K562 (cell line): ENCODE measurements at regions not wholly inside any gene's neighbourhood (a gene's known extent, or its start where the extent isn't known, plus 50 kb on each side); places are given as distances from the start of the nearest gene placed in this dataset.

Experiments used
- ATAC-seq: fragments of 200-7000 bp; cut with Tn5 transposase; 3 replicates; pipeline ENCODE4 v1.9.1; 2020; ENCODE audit warnings: moderate library complexity
- BruUV-seq: library from RNA; stranded (reverse); fragments of 400-500 nt; replicated peaks from 2 replicates; lab custom pipeline; 2021; lab: Mats Ljungman, UMichigan
- CTCF ChIA-PET: fragments of 300-600 bp; formaldehyde crosslinking; extraction: SDS; loops from one replicate; lab custom pipeline; 2021; ENCODE audit warnings: low intra/inter-chr PET ratio; lab: Yijun Ruan, JAX
- POLR2A ChIA-PET: fragments of 300-600, 350-650 bp; sonication (Branson Sonifier 250); formaldehyde crosslinking; extraction: SDS; loops from one replicate; lab custom pipeline; 2021; ENCODE audit warnings: antibody characterized with exemption, inconsistent platforms; lab: Yijun Ruan, JAX
- DNase-seq, 4 experiments: peaks; one replicate each; pipeline versions ENCODE4 v3.0.0 to v3.0.0-alpha.2; 2011 to 2018; ENCODE audit warnings: low spot score in 3 of 4, mixed read lengths in 3 of 4; ENCODE audit errors: extremely low read depth in 1 of 4
- FAIRE-seq: peaks from 2 replicates; lab custom pipeline; 2011; peaks lifted over from hg19 to GRCh38; lab: Jason Lieb, UNC
- H2AFZ ChIP-seq: 2 replicates; pipeline ENCODE4 v1.6.0; 2011; ENCODE audit warnings: low read depth, low read length, control low read depth, inconsistent platforms
- H3K27ac ChIP-seq: fragments of 200-600 bp; 3 replicates; pipeline ENCODE4 v1.8.0; 2011; ENCODE audit warnings: low read depth, mild to moderate bottlenecking, control low read depth, inconsistent platforms, low read length, moderate library complexity, mixed read lengths; ENCODE audit errors: extremely low read depth
- H3K27me3 ChIP-seq, 2 experiments: fragments of 300-600 bp in 1 of 2; 2 replicates in 1 of 2; 3 replicates in 1 of 2; pipeline versions ENCODE4 v1.6.0 to v1.8.0; 2011; ENCODE audit warnings: inconsistent platforms in 2 of 2, low read length in 2 of 2, mild to moderate bottlenecking in 1 of 2, mixed read lengths in 1 of 2, moderate library complexity in 1 of 2; ENCODE audit not compliant: control insufficient read depth in 2 of 2, insufficient read depth in 2 of 2
- H3K36me3 ChIP-seq: fragments of 300-600 bp; 3 replicates; pipeline ENCODE4 v1.8.0; 2011; ENCODE audit warnings: mild to moderate bottlenecking, low read length, inconsistent platforms; ENCODE audit not compliant: control insufficient read depth, insufficient read depth
- H3K4me1 ChIP-seq, 2 experiments: fragments of 200-600 bp in 1 of 2; replicated peaks in 1 of 2; 2 replicates in 1 of 2; 3 replicates in 1 of 2; pipeline versions ENCODE4 v1.5.1 to v1.8.0; 2011; ENCODE audit warnings: inconsistent platforms in 2 of 2, low read length in 2 of 2, mild to moderate bottlenecking in 1 of 2, mixed read lengths in 1 of 2, moderate library complexity in 1 of 2; ENCODE audit not compliant: control insufficient read depth in 2 of 2, insufficient read depth in 2 of 2
- H3K4me2 ChIP-seq: 2 replicates; pipeline ENCODE4 v1.6.1; 2011; ENCODE audit warnings: low read length, control low read depth, inconsistent platforms, mixed read lengths; ENCODE audit not compliant: insufficient read depth
- H3K4me3 ChIP-seq: fragments of 200-600 bp; sonication (generic), shearing (Covaris generic); 2 replicates; pipeline ENCODE4 v1.5.1; 2016; ENCODE audit warnings: control low read depth, inconsistent platforms
- H3K79me2 ChIP-seq: fragments of 200-600 bp; 3 replicates; pipeline ENCODE4 v1.8.0; 2011; ENCODE audit warnings: low read length, inconsistent platforms; ENCODE audit not compliant: control insufficient read depth, insufficient read depth
- H3K9ac ChIP-seq, 2 experiments: 2 replicates each; pipeline versions ENCODE4 v1.6.0 to v1.6.1; 2011; ENCODE audit warnings: low read depth in 2 of 2, low read length in 2 of 2, control low read depth in 1 of 2, inconsistent platforms in 1 of 2, mild to moderate bottlenecking in 1 of 2, mixed read lengths in 1 of 2; ENCODE audit not compliant: insufficient read depth in 1 of 2
- H3K9me1 ChIP-seq: one replicate; pipeline ENCODE4 v1.6.0; 2011; ENCODE audit warnings: inconsistent platforms, mild to moderate bottlenecking, low read length, moderate library complexity; ENCODE audit not compliant: control insufficient read depth, insufficient read depth
- H3K9me3 ChIP-seq: replicated peaks from 2 replicates; pipeline ENCODE4 v1.5.1; 2011; ENCODE audit warnings: low read depth, low read length, inconsistent platforms; ENCODE audit not compliant: control insufficient read depth, insufficient read depth
- H4K20me1 ChIP-seq: replicated peaks from 2 replicates; pipeline ENCODE4 v1.6.1; 2011; ENCODE audit warnings: low read length, inconsistent platforms, mixed read lengths; ENCODE audit not compliant: control insufficient read depth, insufficient read depth
- HMBOX1 ChIP-seq: sonication (generic); IDR thresholded peaks from 2 replicates; pipeline ENCODE4 v1.6.1; 2016
- KLF16 ChIP-seq: IDR thresholded peaks from 2 replicates; pipeline ENCODE4 v1.6.1; 2016; ENCODE audit warnings: antibody characterized with exemption
- NCOA1 ChIP-seq: fragments of 450-650 bp; IDR thresholded peaks from 2 replicates; pipeline ENCODE4 v1.6.1; 2016; ENCODE audit warnings: low read depth
- OTX1 ChIP-seq: fragments of 450-650 bp; formaldehyde crosslinking; IDR thresholded peaks from 2 replicates; pipeline ENCODE4 v1.4.0; 2022; ENCODE audit warnings: mild to moderate bottlenecking
- POLR2H ChIP-seq: IDR thresholded peaks from 2 replicates; pipeline ENCODE4 v1.6.1; 2016; ENCODE audit warnings: missing genetic modification characterization, low read depth, mild to moderate bottlenecking, control low read depth, missing compliant biosample characterization, moderate library complexity
- RB1 ChIP-seq: fragments of 450-650 bp; IDR thresholded peaks from 2 replicates; pipeline ENCODE4 v1.6.1; 2017; ENCODE audit warnings: low read depth, mild to moderate bottlenecking
- REST ChIP-seq, 2 experiments: fragments of 450-650 bp; formaldehyde crosslinking in 1 of 2; IDR thresholded peaks; 2 replicates each; pipeline versions ENCODE4 v1.4.0 to v1.6.1; 2014 to 2020; ENCODE audit warnings: mild to moderate bottlenecking in 2 of 2, borderline replicate concordance in 1 of 2, low read depth in 1 of 2
- SIN3A ChIP-seq, 2 experiments: fragments of 150-350 bp in 1 of 2; IDR thresholded peaks; 2 replicates each; pipeline ENCODE4 v1.6.1; 2011 to 2016; ENCODE audit warnings: borderline replicate concordance in 2 of 2, low read depth in 2 of 2, low read length in 2 of 2, mild to moderate bottlenecking in 2 of 2, moderate library complexity in 2 of 2; ENCODE audit not compliant: control insufficient read depth in 1 of 2
- SMARCA5 ChIP-seq: fragments of 450-650 bp; IDR thresholded peaks from 2 replicates; pipeline ENCODE4 v1.6.1; 2016
- TBP ChIP-seq: optimal IDR thresholded peaks from 2 replicates; pipeline ENCODE3; 2011; ENCODE audit warnings: low read depth, low read length, improper control_type of control experiment
- ZNF263 ChIP-seq: sonication (generic); formaldehyde crosslinking; IDR thresholded peaks from 2 replicates; pipeline ENCODE4 v1.8.0; 2022; ENCODE audit warnings: mild to moderate bottlenecking, missing genetic modification reagents, borderline replicate concordance
- ZNF316 ChIP-seq: fragments of 450-650 bp; IDR thresholded peaks from 2 replicates; pipeline ENCODE4 v1.6.1; 2016
- ZNF408 ChIP-seq: fragments of 250-450 bp; sonication (Bioruptor Pico); IDR thresholded peaks from 2 replicates; pipeline ENCODE4 v1.4.0; 2020; ENCODE audit warnings: low read depth, mild to moderate bottlenecking, moderate library complexity
- WGBS: fragments of 100-300 bp; shearing (Covaris generic); methylation state at CpG from one replicate; pipeline ENCODE4 v1.1.6; 2016; ENCODE audit warnings: low coverage, mixed read lengths; ENCODE audit not compliant: insufficient coverage; ENCODE audit errors: missing lambda C conversion rate; 5-methylcytosine and 5-hydroxymethylcytosine counted together
- in situ Hi-C: fragments of 300-500 bp; cut with MboI; formaldehyde crosslinking; loops from 4 replicates; pipeline ENCODE4 v1.15.0; 2018; ENCODE audit warnings: inconsistent platforms, mixed read lengths
- intact Hi-C: fragments of 100-400 bp; cut with micrococcal nuclease; formaldehyde crosslinking; loops from 2 replicates; pipeline ENCODE4 v1.14.2; 2022

- TF ChIP-seq SIN3A (IDR thresholded peaks at IDR 0.05; ENCODE audit: borderline replicate concordance in 2 of 2, control insufficient read depth in 1 of 2, low read depth in 2 of 2, low read length in 2 of 2), result no peak
- no peak for TF ChIP-seq KLF16
Measured at GRCh38 chr2:608711-609110, 68.5 kb downstream of the TMEM18 start (continued).

GRCh38 chr2:608297-608696 is 68.9 kb downstream of the TMEM18 start:
- ATAC-seq (no peak), DNase-seq (no peak), FAIRE-seq (no peak)
- Histone ChIP-seq H3K27ac (no peak overlapping the region), H3K4me2 (no peak overlapping the region), H3K4me1 (peaks cover 0 to 4% of the 10 kb centered on the region in 2 experiments; a peak in 1 of 5 replicates), H2AFZ (no peak overlapping the region), H3K9ac (no peak overlapping the region), H3K27me3 (peaks cover 11 to 42% of the 10 kb centered on the region in 2 experiments; a peak in 4 of 5 replicates), H3K4me3 (no peak overlapping the region), H3K9me3 (no peaks in the 10 kb centered on the region), H3K9me1 (no peaks in the 10 kb centered on the region), H3K36me3 (no peaks in the 10 kb centered on the region), H3K79me2 (no peaks in the 10 kb centered on the region), H4K20me1 (no peaks in the 10 kb centered on the region)
- no peak for TF ChIP-seq ZNF316
- TF ChIP-seq TBP, result no peak
- TF ChIP-seq REST (IDR thresholded peaks at IDR 0.05; ENCODE audit: borderline replicate concordance), result no peak
- no peak for TF ChIP-seq REST (CRISPR knock-in tag; IDR thresholded peaks at IDR 0.05; ENCODE audit: low read depth)
- TF ChIP-seq NCOA1, result no peak
- TF ChIP-seq OTX1, result no peak
- no peak for TF ChIP-seq ZNF408
- TF ChIP-seq SMARCA5, result no peak
- TF ChIP-seq HMBOX1, result no peak
- TF ChIP-seq ZNF263 (CRISPR knock-in tag), result no peak
- no peak for TF ChIP-seq RB1
- no peak for TF ChIP-seq POLR2H
- ChIA-PET POLR2A (interaction anchor here (0.7 kb wide), 1 partner anchor 416 kb away, joined by 3 read pairs; no protein-coding TSS in a partner anchor), CTCF (no interaction called here)
- intact Hi-C loops, result no loop called here
- in situ Hi-C loops, result no loop called here
- 1% methylated on average over 6 of the region's 6 CpGs for WGBS
- no TSS peak for BruUV-seq
